HEK293T (cell line): ENCODE measurements at regions not wholly inside any gene's neighbourhood (a gene's known extent, or its start where the extent isn't known, plus 50 kb on each side); places are given as distances from the start of the nearest gene placed in this dataset.

Source experiments
- CTCF ChIA-PET: fragments of 350-600 bp; formaldehyde crosslinking; extraction: SDS; loops from one replicate; lab custom pipeline; 2021; ENCODE audit warnings: antibody characterized with exemption, inconsistent platforms; lab: Yijun Ruan, JAX
- POLR2A ChIA-PET: fragments of 350-600 bp; formaldehyde crosslinking; extraction: SDS; loops from one replicate; lab custom pipeline; 2020; ENCODE audit warnings: antibody characterized with exemption, inconsistent platforms; lab: Yijun Ruan, JAX
- DNase-seq: peaks from one replicate; pipeline ENCODE4 v3.0.0; 2012; ENCODE audit warnings: mixed read lengths; ENCODE audit errors: extremely low spot score
- ARNT ChIP-seq: fragments of 450-650 bp; IDR thresholded peaks from 2 replicates; pipeline ENCODE4 v1.6.1; 2017; ENCODE audit warnings: mild to moderate bottlenecking
- BHLHE40 ChIP-seq: fragments of 450-650 bp; IDR thresholded peaks from 2 replicates; pipeline ENCODE4 v1.6.1; 2016; ENCODE audit warnings: mild to moderate bottlenecking, moderate library complexity, borderline replicate concordance
- CTBP1 ChIP-seq: fragments of 450-650 bp; IDR thresholded peaks from 2 replicates; pipeline ENCODE4 v1.6.1; 2016; ENCODE audit warnings: borderline replicate concordance
- ELF4 ChIP-seq: fragments of 450-650 bp; IDR thresholded peaks from 2 replicates; pipeline ENCODE4 v1.6.1; 2017; ENCODE audit warnings: antibody characterized with exemption
- FOXA1 ChIP-seq: fragments of 450-650 bp; IDR thresholded peaks from 2 replicates; pipeline ENCODE4 v1.6.1; 2016; ENCODE audit warnings: mild to moderate bottlenecking
- FOXK2 ChIP-seq: fragments of 450-650 bp; IDR thresholded peaks from 2 replicates; pipeline ENCODE4 v1.6.1; 2016; ENCODE audit warnings: mild to moderate bottlenecking
- FOXM1 ChIP-seq: fragments of 450-650 bp; IDR thresholded peaks from 2 replicates; pipeline ENCODE4 v1.6.1; 2017; ENCODE audit warnings: mild to moderate bottlenecking, borderline replicate concordance
- HDGF ChIP-seq: fragments of 450-650 bp; IDR thresholded peaks from 2 replicates; pipeline ENCODE4 v1.6.1; 2017; ENCODE audit warnings: antibody characterized with exemption, borderline replicate concordance
- L3MBTL2 ChIP-seq: fragments of 450-650 bp; conservative IDR thresholded peaks from 2 replicates; pipeline ENCODE4 v1.6.1; 2016; ENCODE audit warnings: mild to moderate bottlenecking
- LEF1 ChIP-seq: fragments of 450-650 bp; IDR thresholded peaks from 2 replicates; pipeline ENCODE4 v1.6.1; 2017; ENCODE audit warnings: mild to moderate bottlenecking, borderline replicate concordance
- NFRKB ChIP-seq: fragments of 450-650 bp; IDR thresholded peaks from 2 replicates; pipeline ENCODE4 v1.6.1; 2016; ENCODE audit warnings: mild to moderate bottlenecking, moderate library complexity
- PKNOX1 ChIP-seq: fragments of 450-650 bp; IDR thresholded peaks from 2 replicates; pipeline ENCODE4 v1.6.1; 2016
- SP1 ChIP-seq: fragments of 450-650 bp; IDR thresholded peaks from 2 replicates; pipeline ENCODE4 v1.6.1; 2017
- SUZ12 ChIP-seq: fragments of 450-650 bp; IDR thresholded peaks from 2 replicates; pipeline ENCODE4 v1.6.1; 2016; ENCODE audit warnings: mild to moderate bottlenecking
- TARDBP ChIP-seq: fragments of 450-650 bp; IDR thresholded peaks from 2 replicates; pipeline ENCODE4 v1.6.1; 2016
- ZNF384 ChIP-seq: fragments of 450-650 bp; IDR thresholded peaks from 2 replicates; pipeline ENCODE4 v1.6.1; 2016

- ChIA-PET CTCF (no interaction called here), POLR2A (no interaction called here)
- DNase-seq = no peak
- TF ChIP-seq NFRKB (no peak), ZNF384 (no peak), L3MBTL2 (no peak), SP1 (no peak), CTBP1 (no peak), BHLHE40 (no peak), FOXM1 (no peak), SUZ12 (no peak)
These were observed 194.4 kb upstream of the LDB2 start for GRCh38 chr4:17092736-17093437.

DNA sequence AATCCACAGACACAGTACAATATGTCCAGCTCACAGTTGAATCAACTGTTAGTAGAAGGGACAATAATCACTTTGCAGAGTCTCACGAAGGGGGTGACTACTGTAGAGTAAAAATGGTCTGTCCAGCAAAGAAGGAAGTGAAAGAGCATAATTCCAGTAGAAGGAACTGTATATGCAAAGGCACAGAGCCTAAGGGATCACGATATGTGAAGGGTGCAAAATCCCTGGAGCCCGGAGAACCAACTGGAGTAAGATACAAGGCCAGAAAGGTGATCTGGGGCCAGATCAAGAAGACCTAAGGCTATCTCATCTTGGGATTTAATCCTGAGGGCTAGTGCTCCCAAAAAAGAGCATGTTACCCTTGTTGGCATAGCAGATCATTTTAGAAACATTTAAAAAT lies 192.7 kb upstream of the LDB2 start:
- TF ChIP-seq BHLHE40 (no peak), ARNT (no peak), FOXA1 (no peak), FOXM1 (no peak), SUZ12 (no peak), FOXK2 (no peak), L3MBTL2 (no peak), ZNF384 (no peak), PKNOX1 (no peak), SP1 (no peak), HDGF (no peak), CTBP1 (no peak), TARDBP (no peak), ELF4 (no peak), LEF1 (no peak), NFRKB (no peak)

DNA sequence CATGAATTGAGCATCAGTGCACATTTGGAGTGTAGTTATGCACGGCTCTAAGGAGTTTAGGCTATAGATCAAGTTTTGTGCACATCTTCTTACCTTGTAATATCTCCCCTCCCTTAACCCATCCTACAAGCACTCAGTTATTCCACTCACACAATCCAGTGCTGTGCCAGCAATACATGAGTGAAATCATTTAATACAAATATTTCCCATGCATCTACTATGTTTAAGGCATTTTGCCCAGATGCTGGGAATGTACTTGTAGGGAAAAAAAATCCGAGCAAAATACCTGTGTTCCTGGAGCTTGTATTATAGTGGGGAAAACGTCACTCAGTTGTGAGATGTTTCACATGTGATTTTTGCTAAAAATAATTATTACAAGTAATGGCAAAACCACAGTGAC lies 191.6 kb upstream of the LDB2 start:
- POLR2A ChIA-PET = no interaction called here
- CTCF ChIA-PET = no interaction called here
- DNase-seq = no peak
- TF ChIP-seq BHLHE40 (no peak), FOXM1 (no peak), FOXK2 (no peak), LEF1 (no peak), FOXA1 (no peak), SUZ12 (no peak), PKNOX1 (no peak), CTBP1 (no peak), ZNF384 (no peak), SP1 (no peak), ARNT (no peak), TARDBP (no peak), ELF4 (no peak)

More for the DNA sequence above, 192.7 kb upstream of the LDB2 start:
- ChIA-PET CTCF (no interaction called here), POLR2A (no interaction called here)
- DNase-seq = no peak

DNA sequence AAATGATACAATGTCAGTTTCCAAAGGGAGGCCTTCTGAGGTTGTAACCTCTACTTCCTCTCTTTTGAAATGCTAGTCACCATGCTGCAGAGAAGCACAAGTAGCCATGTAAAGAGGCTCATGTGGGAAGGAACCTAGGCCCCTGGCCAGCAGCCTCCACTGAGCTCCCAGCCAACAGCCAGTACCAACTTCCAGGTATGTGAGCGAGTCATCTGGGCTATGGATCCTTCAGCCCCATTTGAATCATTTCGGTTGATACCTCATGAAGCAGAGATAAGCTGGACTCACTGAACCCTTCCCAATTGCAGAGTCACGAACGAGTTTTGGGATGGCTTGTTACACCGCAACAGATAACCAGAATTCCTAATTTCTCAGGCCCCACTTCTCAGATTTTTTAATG lies 187.0 kb upstream of the LDB2 start:
- ChIA-PET POLR2A (no interaction called here), CTCF (no interaction called here)
- no peak for TF ChIP-seq LEF1
- no peak for TF ChIP-seq HDGF
- TF ChIP-seq ELF4 = no peak
- TF ChIP-seq ARNT = no peak
- no peak for DNase-seq

DNA sequence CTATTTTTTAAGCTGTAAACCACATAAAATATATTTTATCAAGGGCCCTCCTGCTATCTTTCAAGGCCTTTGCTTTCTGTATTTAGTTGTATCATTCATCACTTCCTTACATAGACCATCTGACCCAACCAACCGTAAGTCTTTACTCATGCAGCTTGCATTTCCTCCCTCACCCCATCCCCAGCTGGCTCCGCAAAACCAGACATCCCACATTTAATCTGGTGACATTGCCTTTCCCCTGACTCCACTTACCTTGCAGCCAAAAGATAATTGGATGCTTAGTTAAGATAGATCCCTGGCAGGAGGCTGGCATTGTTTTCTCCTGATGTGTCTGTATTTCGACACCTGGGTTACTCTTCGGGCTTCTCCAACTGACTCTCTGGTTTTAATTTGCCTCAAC lies 183.7 kb upstream of the LDB2 start:
- ChIA-PET CTCF (no interaction called here), POLR2A (no interaction called here)
- no peak for DNase-seq
- TF ChIP-seq TARDBP (no peak), L3MBTL2 (no peak), ELF4 (no peak), FOXM1 (no peak), FOXK2 (no peak), SP1 (no peak), NFRKB (no peak)

DNA sequence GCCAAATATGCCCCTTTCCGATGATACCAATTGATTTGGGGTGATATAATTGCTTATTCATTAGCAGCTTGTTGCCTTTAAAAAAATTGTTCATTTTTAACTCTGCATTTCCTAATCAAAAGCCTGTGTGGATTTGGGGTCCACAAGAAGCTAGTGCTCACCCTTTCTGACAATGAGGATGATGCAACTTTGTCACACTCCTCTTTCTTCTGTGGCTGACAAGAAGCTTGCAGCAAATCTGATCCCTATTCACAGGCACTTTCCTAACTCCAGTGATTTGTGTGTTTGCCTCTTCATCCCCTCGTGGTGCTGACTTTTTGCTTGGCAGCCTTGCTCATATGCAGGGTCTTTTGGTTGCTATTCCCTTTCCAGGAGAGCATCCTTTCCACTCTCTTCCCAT lies 182.7 kb upstream of the LDB2 start:
- no peak for TF ChIP-seq ELF4
- TF ChIP-seq HDGF = no peak
- no peak for TF ChIP-seq FOXM1
- TF ChIP-seq TARDBP = no peak
- no peak for TF ChIP-seq LEF1
- no peak for TF ChIP-seq ZNF384
- TF ChIP-seq NFRKB = no peak
- TF ChIP-seq ARNT = no peak
- TF ChIP-seq PKNOX1 = no peak
- TF ChIP-seq SP1 = no peak
- TF ChIP-seq BHLHE40 = no peak
- TF ChIP-seq FOXK2 = no peak
- TF ChIP-seq CTBP1 = no peak
- TF ChIP-seq FOXA1 = no peak
- no peak for TF ChIP-seq L3MBTL2
- TF ChIP-seq SUZ12 = no peak
- ChIA-PET POLR2A (no interaction called here), CTCF (no interaction called here)
- DNase-seq = no peak
